A549 (cell line): ENCODE measurements at regions not wholly inside any gene's neighbourhood (a gene's known extent, or its start where the extent isn't known, plus 50 kb on each side); places are given as distances from the start of the nearest gene placed in this dataset.
"Not testable (repeated sequence)": the region's sequence is repeated elsewhere in the genome, so short reads cannot be mapped to it uniquely, and the experiment has no call there.

Source experiments
- ATAC-seq, 2 experiments: fragments of 200-7000 bp in 1 of 2; fragments of >200 bp in 1 of 2; cut with Nextera tagmentation in 1 of 2; cut with Tn5 transposase in 1 of 2; 3 replicates each; pipeline versions ENCODE4 v1.8.0 to v1.9.1; 2018 to 2020; ENCODE audit warnings: mild to moderate bottlenecking in 1 of 2, moderate library complexity in 1 of 2
- CTCF ChIA-PET: fragments of 300-600 bp; sonication (Branson Sonifier 250); formaldehyde crosslinking; extraction: SDS; loops from one replicate; lab custom pipeline; 2021; ENCODE audit warnings: antibody characterized with exemption, inconsistent platforms; lab: Yijun Ruan, JAX
- POLR2A ChIA-PET: fragments of 350-600 bp; formaldehyde crosslinking; extraction: SDS; loops from one replicate; lab custom pipeline; 2021; ENCODE audit warnings: antibody characterized with exemption, inconsistent platforms; lab: Yijun Ruan, JAX
- DNase-seq, 2 experiments: peaks; one replicate each; pipeline versions ENCODE4 v3.0.0 to v3.0.0-alpha.2; 2011 to 2016; ENCODE audit warnings: low read depth in 1 of 2, low spot score in 1 of 2
- FAIRE-seq: peaks from 2 replicates; lab custom pipeline; 2011; peaks lifted over from hg19 to GRCh38; lab: Jason Lieb, UNC
- H3K27ac ChIP-seq, 2 experiments: fragments of >200 bp; sonication (Bioruptor Twin); formaldehyde crosslinking; 3 replicates each; pipeline ENCODE4 v1.5.1; 2016 to 2017
- H3K4me1 ChIP-seq: fragments of >200 bp; sonication (Bioruptor Twin); formaldehyde crosslinking; 3 replicates; pipeline ENCODE4 v1.6.1; 2016
- H3K4me2 ChIP-seq: fragments of >200 bp; sonication (Bioruptor Twin); formaldehyde crosslinking; 3 replicates; pipeline ENCODE4 v1.6.1; 2016
- H3K4me3 ChIP-seq: fragments of >200 bp; sonication (Bioruptor Twin); formaldehyde crosslinking; 3 replicates; pipeline ENCODE4 v1.5.1; 2016
- H3K9me3 ChIP-seq: fragments of >200 bp; sonication (Bioruptor Twin); formaldehyde crosslinking; 3 replicates; pipeline ENCODE4 v1.6.1; 2016
- EHF ChIP-seq: fragments of 250-450 bp; sonication (Bioruptor Pico); IDR thresholded peaks from 2 replicates; pipeline ENCODE4 v1.5.0; 2020; ENCODE audit warnings: mild to moderate bottlenecking
- EP300 ChIP-seq, 2 experiments: fragments of >200 bp; sonication (Bioruptor Twin); formaldehyde crosslinking; IDR thresholded peaks; 2 replicates in 1 of 2; 3 replicates in 1 of 2; pipeline ENCODE4 v1.6.1; 2016 to 2017
- ESRRA ChIP-seq: fragments of 150-350 bp; IDR thresholded peaks from 2 replicates; pipeline ENCODE4 v1.6.1; 2014; ENCODE audit warnings: mild to moderate bottlenecking, low read length, borderline replicate concordance
- FOSB ChIP-seq: fragments of 250-450 bp; sonication (Bioruptor Pico); IDR thresholded peaks from 2 replicates; pipeline ENCODE4 v1.5.0; 2020; ENCODE audit warnings: mild to moderate bottlenecking, moderate library complexity
- FOXS1 ChIP-seq: fragments of 250-450 bp; sonication (Bioruptor Pico); IDR thresholded peaks from 2 replicates; pipeline ENCODE4 v1.5.0; 2020; ENCODE audit warnings: mild to moderate bottlenecking, moderate library complexity
- HMGXB4 ChIP-seq: fragments of 250-450 bp; sonication (Bioruptor Pico); IDR thresholded peaks from 2 replicates; pipeline ENCODE4 v1.5.0; 2021; ENCODE audit warnings: mild to moderate bottlenecking, moderate library complexity, borderline replicate concordance
- JUN ChIP-seq, 2 experiments: fragments of >200 bp; sonication (Bioruptor Twin); formaldehyde crosslinking; IDR thresholded peaks; 2 replicates in 1 of 2; 3 replicates in 1 of 2; pipeline ENCODE4 v1.6.1; 2016 to 2017
- JUNB ChIP-seq: fragments of >200 bp; sonication (Bioruptor Twin); formaldehyde crosslinking; IDR thresholded peaks from 2 replicates; pipeline ENCODE4 v1.6.1; 2016
- KDM5A ChIP-seq: fragments of 200-600 bp; sonication (generic); IDR thresholded peaks from 2 replicates; pipeline ENCODE4 v1.6.1; 2016; ENCODE audit warnings: antibody characterized with exemption, mild to moderate bottlenecking
- MYC ChIP-seq: IDR thresholded peaks from 2 replicates; pipeline ENCODE4 v1.6.1; 2012; ENCODE audit warnings: mild to moderate bottlenecking, inconsistent platforms, low read length, improper control_type of control experiment, borderline replicate concordance
- PBX3 ChIP-seq: IDR thresholded peaks from 2 replicates; pipeline ENCODE4 v1.6.1; 2012
- POLR2A ChIP-seq: IDR thresholded peaks from 2 replicates; pipeline ENCODE4 v1.6.1; 2012; ENCODE audit warnings: mild to moderate bottlenecking, low read length
- RCOR1 ChIP-seq: fragments of 150-350 bp; IDR thresholded peaks from 2 replicates; pipeline ENCODE4 v1.6.1; 2014; ENCODE audit warnings: antibody characterized with exemption, low read length, low read depth
- RFX5 ChIP-seq: fragments of 450-650 bp; IDR thresholded peaks from 2 replicates; pipeline ENCODE4 v1.7.1; 2014; ENCODE audit warnings: antibody characterized with exemption, mild to moderate bottlenecking, moderate library complexity
- RNF2 ChIP-seq: fragments of 200-600 bp; sonication (generic); IDR thresholded peaks from 2 replicates; pipeline ENCODE4 v1.6.1; 2016; ENCODE audit warnings: low read depth, mild to moderate bottlenecking, antibody characterized with exemption, moderate library complexity, borderline replicate concordance
- TFCP2L1 ChIP-seq: fragments of 250-450 bp; sonication (Bioruptor Pico); IDR thresholded peaks from 2 replicates; pipeline ENCODE4 v1.5.0; 2021; ENCODE audit warnings: mild to moderate bottlenecking
- TP53 ChIP-seq: fragments of 250-450 bp; sonication (Bioruptor Pico); IDR thresholded peaks from 2 replicates; pipeline ENCODE4 v1.5.0; 2021; ENCODE audit warnings: mild to moderate bottlenecking, moderate library complexity
- ZSCAN20 ChIP-seq: fragments of 250-450 bp; sonication (Bioruptor Pico); IDR thresholded peaks from 2 replicates; pipeline ENCODE4 v1.8.0; 2022; ENCODE audit warnings: mild to moderate bottlenecking, moderate library complexity
- WGBS: methylation state at CpG from one replicate; pipeline ENCODE4 v1.1.6; 2017; ENCODE audit errors: missing lambda C conversion rate; 5-methylcytosine and 5-hydroxymethylcytosine counted together
- TF ChIP-seq, protein P1 (sequence below): fragments of >200 bp; sonication (Bioruptor Twin); formaldehyde crosslinking; IDR thresholded peaks from 3 replicates; pipeline ENCODE4 v1.6.1; 2016
- TF ChIP-seq, protein P2 (sequence below): fragments of 250-450 bp; sonication (Bioruptor Pico); IDR thresholded peaks from 2 replicates; pipeline ENCODE4 v1.5.0; 2020; ENCODE audit warnings: low read depth, mild to moderate bottlenecking, moderate library complexity

DNA sequence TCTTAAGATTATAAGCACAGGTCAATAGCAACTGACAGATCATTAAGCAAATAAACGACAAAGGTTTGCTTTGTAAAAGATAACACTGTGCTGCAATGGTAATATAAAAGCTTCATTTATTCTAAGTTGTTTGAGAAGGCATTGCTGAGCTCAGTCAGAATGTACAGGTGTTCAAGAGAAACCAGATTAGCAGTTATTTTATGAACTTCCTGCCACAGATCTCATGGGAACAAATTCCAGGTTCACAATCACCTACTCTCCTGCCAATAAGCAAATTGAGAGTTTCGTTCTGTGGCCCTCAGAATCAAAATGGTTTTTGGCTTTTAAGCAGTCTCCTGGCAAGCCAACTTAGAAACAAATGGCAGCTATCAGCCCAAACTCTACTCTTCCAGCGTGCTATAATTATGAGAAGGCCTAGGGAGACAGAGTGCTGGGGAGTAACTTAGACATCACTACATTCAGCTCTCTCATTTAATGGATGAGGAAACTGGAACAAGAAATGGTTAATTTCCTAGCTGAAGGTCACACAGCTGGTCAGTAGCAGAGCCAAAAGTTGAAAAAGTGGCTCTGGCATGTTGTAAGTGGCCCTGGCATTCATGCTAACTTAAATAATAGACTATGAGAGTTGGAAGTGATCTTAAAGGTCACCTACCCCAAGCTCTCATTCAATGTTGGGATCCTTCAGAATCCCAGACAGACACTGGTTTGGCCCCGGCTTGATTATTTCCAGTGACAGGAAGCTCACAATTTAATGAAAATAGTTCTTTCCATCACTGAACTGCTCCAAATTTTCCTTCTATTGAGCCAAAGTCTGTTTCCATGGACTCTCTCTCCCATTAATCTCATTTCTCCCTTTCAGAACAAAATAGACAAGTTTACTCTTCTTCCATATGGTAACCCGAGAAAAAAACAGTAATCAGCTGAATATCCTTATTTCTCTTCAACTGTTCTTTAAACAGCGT lies 82.6 kb upstream of the EDEM3 start:
- H3K9me3 ChIP-seq: no peaks in the 10 kb centered on the region
- H3K4me3 ChIP-seq: no peak overlapping the region
- POLR2A ChIA-PET: no interaction called here
- no peak for ATAC-seq
- 63% methylated on average over 6 of the region's 6 CpGs for WGBS
- H3K4me2 ChIP-seq: no peak overlapping the region
- peak; percentile 23 for FAIRE-seq
- H3K27ac ChIP-seq: no peak overlapping the region
- no peak for DNase-seq
- CTCF ChIA-PET: interaction anchor here (0.8 kb wide), 1 partner anchor 32 kb away, joined by 4 read pairs; no protein-coding TSS in a partner anchor
- H3K4me1 ChIP-seq: peaks cover 10% of the 10 kb centered on the region
- TF ChIP-seq EP300 (IDR thresholded peaks at IDR 0.05) (no peak), JUNB (no peak), TFCP2L1 (CRISPR knock-in tag) (no peak), RCOR1 (no peak), RNF2 (no peak)

DNA sequence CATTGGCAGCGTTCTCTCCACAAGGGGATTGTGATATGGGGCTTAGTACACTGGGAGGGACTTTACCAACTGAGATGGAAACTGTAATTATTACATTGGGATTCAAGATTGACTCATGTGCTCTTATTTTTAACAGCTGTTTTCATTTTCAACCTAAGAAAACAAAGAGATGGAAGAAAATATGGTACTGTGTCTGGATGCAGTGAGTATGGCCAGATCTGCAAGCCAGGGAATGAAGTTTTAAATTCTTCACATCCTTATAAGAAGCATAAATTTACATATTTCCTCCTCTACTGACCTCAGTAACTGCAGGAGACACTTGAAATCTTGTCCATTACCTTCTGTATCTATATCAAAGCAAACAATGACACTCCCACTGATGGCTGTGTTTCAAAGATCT lies 81.5 kb upstream of the EDEM3 start:
- ChIA-PET POLR2A (no interaction called here), CTCF (no interaction called here)
- peaks cover 10% of the 10 kb centered on the region for H3K4me1 ChIP-seq
- no peak for TF ChIP-seq POLR2A
- no peak for TF ChIP-seq ZSCAN20 (CRISPR knock-in tag)
- no peak for TF ChIP-seq MYC
- no peak for TF ChIP-seq FOXS1 (CRISPR knock-in tag)
- TF ChIP-seq HMGXB4 (CRISPR knock-in tag): no peak
- TF ChIP-seq, protein P1, sequence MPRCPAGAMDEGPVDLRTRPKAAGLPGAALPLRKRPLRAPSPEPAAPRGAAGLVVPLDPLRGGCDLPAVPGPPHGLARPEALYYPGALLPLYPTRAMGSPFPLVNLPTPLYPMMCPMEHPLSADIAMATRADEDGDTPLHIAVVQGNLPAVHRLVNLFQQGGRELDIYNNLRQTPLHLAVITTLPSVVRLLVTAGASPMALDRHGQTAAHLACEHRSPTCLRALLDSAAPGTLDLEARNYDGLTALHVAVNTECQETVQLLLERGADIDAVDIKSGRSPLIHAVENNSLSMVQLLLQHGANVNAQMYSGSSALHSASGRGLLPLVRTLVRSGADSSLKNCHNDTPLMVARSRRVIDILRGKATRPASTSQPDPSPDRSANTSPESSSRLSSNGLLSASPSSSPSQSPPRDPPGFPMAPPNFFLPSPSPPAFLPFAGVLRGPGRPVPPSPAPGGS: no peak
- no peak for TF ChIP-seq KDM5A
- no peak for TF ChIP-seq EP300 (IDR thresholded peaks at IDR 0.05)
- no peak for TF ChIP-seq EHF (CRISPR knock-in tag)
- FAIRE-seq: no peak
- 33% methylated on average over 1 of the region's 1 CpG for WGBS
- no peaks in the 10 kb centered on the region for H3K9me3 ChIP-seq
- no peak for ATAC-seq
- no peak overlapping the region for H3K4me3 ChIP-seq
- no peak for DNase-seq
- H3K27ac ChIP-seq: no peak overlapping the region
- no peak overlapping the region for H3K4me2 ChIP-seq

DNA sequence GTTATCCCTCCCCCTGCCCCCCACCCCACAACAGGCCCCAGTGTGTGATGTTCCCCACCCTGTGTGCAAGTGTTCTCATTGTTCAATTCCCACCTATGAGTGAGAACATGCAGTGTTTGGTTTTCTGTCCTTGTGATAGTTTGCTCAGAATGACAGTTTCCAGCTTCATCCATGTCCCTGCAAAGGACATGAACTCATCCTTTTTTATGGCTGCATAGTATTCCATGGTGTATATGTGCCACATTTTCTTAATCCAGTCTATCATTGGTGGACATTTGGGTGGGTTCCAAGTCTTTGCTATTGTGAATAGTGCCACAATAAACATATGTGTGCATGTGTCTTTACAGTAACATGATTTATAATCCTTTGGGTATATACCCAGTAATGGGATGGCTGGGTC lies 79.3 kb upstream of the EDEM3 start:
- CTCF ChIA-PET, DNase-seq, H3K27ac ChIP-seq, H3K9me3 ChIP-seq, POLR2A ChIA-PET, ATAC-seq, H3K4me3 ChIP-seq, H3K4me2 ChIP-seq, FAIRE-seq, H3K4me1 ChIP-seq: not testable (repeated sequence)

DNA sequence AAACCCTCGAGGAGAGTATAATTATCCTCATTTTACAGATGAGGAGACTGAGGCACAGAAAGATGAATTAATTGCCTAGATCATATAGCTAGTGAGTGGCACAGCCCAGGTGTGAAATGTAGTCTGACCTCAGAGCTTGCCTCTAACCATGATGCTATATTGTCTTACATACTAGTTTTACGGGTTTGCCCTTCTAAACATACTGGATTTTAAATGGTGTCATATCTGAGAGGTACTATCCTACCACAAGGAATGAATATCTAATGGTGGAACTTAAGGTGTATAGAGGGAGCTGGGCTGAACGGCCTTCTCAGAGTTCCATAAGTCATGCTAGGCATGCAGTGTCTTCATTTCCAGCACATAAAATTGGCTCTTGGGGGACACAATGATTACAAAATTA lies 77.9 kb upstream of the EDEM3 start:
- TF ChIP-seq FOSB (CRISPR knock-in tag) (no peak), JUN (IDR thresholded peaks at IDR 0.05) (no peak), PBX3 (no peak), ESRRA (no peak), JUNB (no peak), RFX5 (no peak), POLR2A (no peak), EHF (CRISPR knock-in tag) (no peak), TP53 (CRISPR knock-in tag) (no peak)
- TF ChIP-seq, protein P2, sequence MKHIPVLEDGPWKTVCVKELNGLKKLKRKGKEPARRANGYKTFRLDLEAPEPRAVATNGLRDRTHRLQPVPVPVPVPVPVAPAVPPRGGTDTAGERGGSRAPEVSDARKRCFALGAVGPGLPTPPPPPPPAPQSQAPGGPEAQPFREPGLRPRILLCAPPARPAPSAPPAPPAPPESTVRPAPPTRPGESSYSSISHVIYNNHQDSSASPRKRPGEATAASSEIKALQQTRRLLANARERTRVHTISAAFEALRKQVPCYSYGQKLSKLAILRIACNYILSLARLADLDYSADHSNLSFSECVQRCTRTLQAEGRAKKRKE (CRISPR knock-in tag): no peak
- CTCF ChIA-PET: no interaction called here
- no peak overlapping the region for H3K4me2 ChIP-seq
- H3K4me1 ChIP-seq: peaks cover 9% of the 10 kb centered on the region
- H3K4me3 ChIP-seq: no peak overlapping the region
- no peak for DNase-seq
- POLR2A ChIA-PET: no interaction called here
- no peak overlapping the region for H3K27ac ChIP-seq
- H3K9me3 ChIP-seq: no peaks in the 10 kb centered on the region
- no peak for FAIRE-seq
- no peak for ATAC-seq
- 33% methylated on average over 3 of the region's 3 CpGs for WGBS

DNA sequence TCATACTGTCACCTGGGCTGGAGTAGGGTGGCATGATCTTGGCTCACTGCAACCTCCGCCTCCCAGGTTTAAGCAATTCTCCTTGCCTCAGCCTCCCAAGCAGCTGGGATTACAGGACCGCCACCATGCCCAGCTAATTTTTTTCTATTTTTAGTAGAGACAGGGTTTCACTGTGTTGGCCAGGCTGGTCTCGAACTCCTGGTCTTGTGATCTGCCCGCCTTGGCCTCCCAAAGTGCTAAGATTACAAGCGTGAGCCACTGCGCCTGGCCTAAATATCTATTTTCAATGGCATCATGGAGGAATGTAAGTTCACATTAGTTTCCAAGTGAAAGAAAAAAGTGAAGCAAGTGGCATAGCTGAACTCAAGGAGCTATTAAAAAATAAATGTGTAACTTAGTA lies 74.8 kb upstream of the EDEM3 start:
- not testable (repeated sequence) for H3K27ac ChIP-seq, H3K4me3 ChIP-seq, FAIRE-seq, H3K4me1 ChIP-seq, H3K9me3 ChIP-seq, ATAC-seq, H3K4me2 ChIP-seq, DNase-seq
- POLR2A ChIA-PET: interaction anchor here (1.2 kb wide), 1 partner anchor 12 kb away, joined by 9 read pairs; no protein-coding TSS in a partner anchor
- CTCF ChIA-PET: interaction anchor here (0.6 to 3.8 kb wide), 2 partner anchors 24 to 577 kb away, joined by 4 to 14 read pairs; no protein-coding TSS in a partner anchor
- WGBS: 79% methylated on average over 6 of the region's 6 CpGs
